NCI-H2196 (cell line): ENCODE measurements at regions not wholly inside any gene's neighbourhood (a gene's known extent, or its start where the extent isn't known, plus 50 kb on each side); places are given as distances from the start of the nearest gene placed in this dataset.

Source experiments
- DNase-seq: peaks from one replicate; lab custom pipeline; 2025; ENCODE audit not compliant: unreplicated experiment; lab: John Stamatoyannopoulos, UW

DNA sequence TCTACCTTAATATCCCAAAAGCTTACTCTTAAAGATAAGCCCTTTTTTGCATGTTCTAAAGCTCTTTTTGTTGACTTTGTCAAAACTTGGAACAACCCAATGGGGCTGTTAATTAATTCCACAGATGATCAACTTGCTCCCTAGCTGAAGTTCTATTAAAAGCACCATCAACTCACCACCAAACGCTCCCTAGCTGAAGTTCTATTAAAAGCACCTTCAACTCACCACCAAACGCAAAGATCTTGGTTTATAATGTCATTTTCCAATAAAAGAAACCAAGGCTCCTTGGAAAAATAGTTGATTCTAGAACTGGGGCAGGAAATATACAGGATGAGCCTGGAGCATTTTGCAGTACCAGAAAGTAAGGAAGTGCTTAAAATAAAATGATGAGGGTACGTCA, 122.3 kb upstream of the STT3B start:
- no peak for DNase-seq

DNA sequence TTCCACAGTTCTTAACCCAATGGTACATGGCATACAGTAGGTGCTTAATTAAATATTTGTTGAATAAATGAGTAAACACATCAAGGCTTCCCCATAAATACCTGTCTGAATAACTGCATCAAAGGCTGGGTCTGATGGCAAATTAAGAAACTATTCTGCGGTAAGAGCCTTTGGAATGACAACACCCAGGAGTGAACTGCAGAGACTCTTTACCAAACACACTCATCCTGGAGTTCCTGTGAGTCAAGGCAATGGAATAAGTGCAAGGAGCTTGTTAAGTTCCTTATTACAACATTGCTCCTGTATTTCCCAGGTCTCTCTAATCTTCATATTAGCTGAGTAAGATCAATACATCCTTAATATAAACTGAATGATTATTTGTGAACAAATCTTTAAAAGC, 119.9 kb upstream of the STT3B start:
- no peak for DNase-seq

DNA sequence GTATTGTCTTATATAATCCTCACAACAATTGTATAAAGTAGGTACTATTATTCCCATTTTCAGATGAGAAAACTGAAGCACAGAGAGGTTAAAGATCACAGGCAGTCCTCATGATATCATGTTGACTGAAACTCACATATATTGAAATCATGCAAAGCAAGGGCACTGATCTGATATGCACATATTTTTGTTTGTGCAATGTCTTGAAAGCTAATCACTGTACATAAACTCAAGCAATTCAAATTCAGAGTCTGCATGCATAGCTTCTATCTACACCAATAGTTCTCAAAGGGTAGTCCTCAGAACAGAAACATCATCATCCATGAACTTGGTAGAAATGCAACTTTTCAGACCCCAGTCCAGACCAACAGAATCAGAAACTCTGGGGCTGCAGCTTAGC, 119.2 kb upstream of the STT3B start:
- no peak for DNase-seq

DNA sequence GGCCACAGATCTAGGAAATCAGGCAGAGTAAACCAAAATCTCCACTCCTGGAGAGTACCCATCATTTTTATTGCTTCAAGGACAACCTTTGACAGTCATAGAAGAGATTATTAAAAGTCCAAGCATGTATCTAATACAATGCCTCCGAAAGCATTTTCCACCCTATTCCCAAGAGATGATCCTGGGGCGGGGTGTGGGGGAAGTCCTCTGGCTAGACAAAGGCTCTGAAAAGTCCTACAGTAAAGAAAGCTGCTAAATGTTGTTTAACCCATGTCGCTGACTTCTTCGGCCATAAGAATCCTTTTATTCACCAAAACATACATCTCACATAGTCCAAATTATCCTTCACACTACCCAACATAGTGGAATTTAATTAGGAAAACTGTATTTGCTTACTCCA, 115.7 kb upstream of the STT3B start:
- no peak for DNase-seq

DNA sequence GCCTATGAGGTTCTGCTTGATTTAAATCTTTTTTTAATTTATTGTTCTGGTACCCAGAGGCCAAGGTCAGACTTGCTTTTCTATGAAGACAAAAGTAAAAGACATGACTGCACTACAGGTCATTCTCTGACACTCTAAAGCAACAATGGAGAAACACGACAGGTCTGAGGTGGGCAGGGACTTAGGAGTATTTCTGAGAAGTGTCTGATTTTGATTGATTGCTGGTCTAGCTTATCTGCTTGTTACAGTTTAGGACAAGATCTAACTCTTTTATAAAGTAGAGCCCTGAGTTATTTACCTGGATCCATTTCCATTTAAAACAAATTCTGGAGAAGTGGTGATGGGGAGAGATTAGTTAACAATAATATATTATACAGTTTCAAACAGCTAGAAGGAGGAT, 115.2 kb upstream of the STT3B start:
- no peak for DNase-seq

DNA sequence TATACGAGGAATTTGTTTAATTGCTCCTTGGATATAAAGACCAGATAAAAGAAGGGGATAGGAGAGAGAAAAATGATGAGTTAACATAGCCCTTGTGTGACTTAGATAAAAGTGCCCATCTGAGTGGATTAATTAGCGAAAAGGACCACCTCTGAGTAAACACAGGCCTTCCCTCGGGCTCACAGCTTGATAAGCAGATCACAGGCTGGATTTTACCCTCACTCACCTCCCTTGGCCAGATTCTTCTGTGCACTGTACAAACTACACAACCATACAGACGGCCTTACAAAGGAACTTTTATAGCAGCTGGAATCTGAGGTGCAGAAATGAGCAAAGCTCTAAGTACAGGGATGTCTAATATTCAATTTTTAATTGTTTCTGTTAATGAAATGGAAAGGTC, 112.4 kb upstream of the STT3B start:
- DNase-seq = no peak

DNA sequence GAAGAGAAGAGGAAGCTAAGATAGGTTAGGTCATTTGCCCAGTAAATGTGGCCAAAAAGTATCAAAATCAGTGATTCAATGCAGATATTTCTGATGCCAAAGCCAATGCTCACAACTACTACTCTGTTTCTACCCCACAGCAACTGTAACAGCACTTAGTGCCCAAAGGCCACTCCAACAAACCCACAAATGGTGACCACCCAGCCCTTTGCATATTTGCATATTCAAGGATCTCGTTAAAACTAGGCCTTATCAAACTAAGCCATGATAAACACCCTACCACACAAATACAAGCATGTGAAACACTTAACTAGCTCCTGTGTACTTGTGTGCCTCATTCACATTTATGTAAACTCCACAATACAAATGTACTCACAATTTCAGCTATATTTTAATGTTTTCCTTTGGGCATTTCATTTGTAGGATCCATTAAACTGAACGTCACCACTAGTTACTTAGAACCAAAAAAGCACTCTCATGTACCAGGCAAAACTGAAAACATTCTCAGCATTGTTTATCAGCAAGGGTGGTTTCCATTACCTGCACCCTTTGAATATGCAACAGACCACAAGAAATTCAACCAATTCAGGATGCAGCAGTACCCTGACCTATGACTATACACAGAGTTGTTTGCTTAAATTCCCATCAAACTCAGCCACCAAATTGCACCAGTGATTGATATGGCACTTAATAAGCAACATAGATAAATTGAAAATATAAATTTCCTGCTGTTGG, 111.2 kb upstream of the STT3B start:
- DNase-seq = no peak

DNA sequence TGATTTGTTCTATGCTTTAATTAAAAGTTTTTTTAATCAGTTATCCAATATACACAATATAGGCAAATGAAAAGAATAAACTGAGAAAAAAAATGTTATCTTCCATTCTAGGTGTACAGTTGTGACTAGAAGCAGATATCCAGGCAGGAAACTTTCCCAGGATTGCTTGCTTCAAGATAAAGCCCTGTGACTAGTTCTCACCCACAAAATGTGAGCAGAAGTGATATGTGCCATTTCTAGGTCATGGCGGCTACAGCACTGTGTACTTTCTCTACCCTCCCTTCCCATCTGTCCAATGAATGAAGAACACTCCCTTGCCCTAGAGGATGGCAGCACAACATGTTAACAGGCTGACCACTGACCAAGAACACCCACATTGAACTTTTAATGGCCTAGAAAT, 110.5 kb upstream of the STT3B start:
- DNase-seq = no peak

DNA sequence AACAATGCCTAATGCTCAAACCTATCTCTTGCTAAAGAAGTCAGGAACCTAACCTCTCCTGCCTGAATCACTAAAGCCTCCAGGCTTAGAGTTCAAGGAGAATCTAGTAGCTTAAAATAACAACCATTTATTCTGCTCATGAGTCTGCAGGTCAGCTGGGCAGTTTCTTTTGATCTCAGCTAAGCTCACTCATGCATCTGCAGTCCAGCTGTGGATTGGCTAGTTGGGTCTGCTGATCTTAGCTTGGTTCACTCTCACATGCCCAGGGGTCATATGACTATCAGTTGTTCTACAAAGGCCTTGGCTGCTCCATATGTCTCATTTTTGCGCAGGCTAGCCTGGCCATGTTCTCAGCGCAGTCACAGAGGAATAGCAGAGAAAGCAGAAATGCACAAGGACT, 109.2 kb upstream of the STT3B start:
- DNase-seq = no peak

DNA sequence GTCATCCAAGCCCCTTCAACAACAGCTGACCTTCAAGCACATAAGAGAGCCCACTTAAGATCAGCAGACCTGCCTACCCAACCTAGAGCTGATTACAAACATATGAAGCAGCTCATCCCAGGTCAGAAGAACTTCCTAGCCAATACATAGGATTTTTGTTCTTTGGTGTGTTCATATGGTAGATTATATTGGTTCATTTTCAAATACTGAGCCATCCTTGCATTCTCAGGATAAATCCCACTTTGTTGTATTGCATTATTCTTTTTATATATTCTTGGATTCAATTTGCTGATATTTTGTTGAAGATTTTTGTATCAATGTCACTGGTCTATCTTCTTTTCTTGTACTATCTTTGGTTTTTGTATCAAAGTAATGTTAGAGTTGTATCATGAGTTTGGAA, 107.3 kb upstream of the STT3B start:
- no peak for DNase-seq

DNA sequence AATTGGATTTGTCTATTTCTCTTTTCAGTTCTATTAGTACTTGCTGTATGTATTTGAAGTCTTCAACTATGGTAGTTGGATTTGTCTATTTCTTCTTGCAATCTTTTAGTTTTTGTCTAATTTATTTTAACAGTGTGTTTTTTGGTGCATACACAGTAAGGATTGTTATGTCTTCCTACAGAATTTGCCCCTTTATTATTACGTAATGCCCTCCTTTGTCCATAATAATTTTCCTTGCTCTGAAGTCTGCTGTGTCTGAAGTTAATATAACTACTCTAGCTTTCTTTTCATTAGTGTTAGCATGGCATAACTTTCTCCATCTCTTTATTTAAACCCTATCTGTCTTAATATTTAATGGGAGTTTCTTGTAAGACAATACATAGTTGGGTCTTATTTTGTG, 105.1 kb upstream of the STT3B start:
- DNase-seq = no peak

DNA sequence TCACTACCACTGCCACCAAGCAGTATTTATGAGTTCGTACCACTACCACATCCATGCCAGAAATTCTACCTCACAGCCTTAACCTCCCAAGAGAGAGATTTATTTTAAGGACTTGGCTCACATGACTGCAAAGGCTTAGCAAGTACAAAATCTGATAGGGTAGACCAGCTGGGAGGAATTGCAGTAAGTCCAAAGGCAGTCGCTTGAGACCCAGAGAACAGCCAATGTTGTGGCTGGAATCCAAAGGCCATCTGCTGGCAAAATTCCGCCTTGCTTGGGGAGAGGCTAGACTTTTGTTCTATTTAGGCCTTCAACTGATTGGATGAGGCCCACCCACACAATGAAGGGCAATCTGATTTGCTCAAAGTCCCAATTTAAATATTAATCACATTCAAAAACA, 101.4 kb upstream of the STT3B start:
- DNase-seq = no peak

DNA sequence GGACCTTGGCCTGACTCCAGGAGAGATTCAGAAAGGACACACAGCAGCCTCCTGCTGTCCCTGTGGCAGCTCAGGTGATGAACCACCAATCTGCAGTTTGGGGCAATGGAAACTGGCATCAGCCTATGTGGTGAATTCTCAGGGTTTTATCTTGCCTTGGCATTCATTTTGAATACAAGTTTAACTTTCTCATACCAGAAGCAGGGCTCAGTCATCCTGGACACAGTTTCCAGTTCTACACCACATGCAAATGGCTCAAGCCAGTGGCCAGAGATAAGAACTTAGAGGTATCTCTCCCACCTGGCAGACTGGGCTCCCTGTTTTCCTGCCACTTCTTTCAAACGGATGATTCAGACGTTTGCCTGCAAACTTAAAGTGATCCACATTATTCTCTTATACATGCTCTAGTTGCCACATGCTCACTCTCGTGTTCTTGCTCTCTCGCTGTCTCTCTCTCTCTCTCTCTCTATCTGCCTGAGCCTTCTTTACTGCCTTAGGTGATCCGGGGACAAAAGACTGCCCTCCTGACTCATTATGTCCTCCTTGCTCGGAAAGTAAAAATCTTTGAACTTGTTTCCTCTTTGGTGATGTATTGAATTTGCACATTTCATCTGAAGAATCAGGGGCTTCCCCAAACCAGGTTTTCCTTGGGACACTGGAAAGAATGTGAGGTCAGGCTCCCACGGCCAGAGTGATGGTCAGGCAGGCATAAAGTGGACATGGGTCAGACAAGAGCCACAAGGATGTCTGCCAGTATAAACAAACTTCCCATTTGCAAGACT, 99.6 kb upstream of the STT3B start:
- no peak for DNase-seq

DNA sequence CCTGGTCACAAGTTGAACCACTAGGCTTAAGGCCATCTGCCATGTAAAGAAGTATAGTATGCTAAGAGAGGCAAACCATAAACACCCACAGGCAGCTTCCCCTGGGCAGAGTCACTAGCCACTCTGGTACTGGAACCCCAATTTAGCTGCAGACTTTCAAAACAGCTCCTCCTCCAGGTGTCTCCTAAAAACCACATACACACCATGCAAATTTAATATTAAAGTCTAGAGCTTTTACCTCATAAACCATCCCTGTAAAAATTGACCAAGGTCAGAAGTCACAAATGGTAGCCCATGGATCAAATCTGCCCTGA, 99.1 kb upstream of the STT3B start:
- no peak for DNase-seq

DNA sequence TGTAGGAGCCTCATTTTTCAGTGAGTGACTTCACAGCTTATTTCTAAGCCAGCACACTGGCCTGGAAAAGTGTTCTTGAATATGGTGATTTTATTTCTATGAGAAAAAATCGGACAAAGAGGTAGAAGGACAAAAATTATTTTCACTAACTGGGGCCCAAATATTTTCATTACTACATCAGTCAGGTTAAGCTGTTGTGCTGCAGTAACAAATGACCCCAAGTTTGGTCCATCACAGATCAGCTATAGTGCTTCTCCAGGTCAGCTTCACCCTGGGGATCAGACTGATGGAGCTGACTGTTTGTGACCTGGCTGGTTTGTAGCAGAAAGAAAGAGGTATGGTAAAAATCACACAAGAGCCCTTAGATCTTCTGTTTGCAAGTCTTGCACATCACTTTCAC, 97.9 kb upstream of the STT3B start:
- no peak for DNase-seq

DNA sequence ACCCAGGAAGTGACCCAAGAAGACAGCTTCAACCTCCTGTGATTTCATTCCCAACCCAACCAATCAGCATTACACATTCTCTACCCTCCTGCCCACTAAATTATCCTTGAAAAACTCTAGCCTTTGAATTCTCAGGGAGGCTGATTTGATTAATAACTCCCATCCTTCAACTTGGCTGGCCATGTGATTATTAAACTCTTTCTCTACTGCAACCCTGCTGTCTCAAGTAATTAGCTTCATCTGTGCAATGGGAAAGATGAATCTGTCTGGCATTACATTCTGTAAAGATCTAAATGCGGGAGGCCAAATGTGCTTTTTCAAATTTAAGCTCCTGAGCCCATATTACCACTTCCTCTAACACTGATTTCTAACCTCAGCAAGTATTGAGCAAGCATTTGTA, 95.9 kb upstream of the STT3B start:
- no peak for DNase-seq

DNA sequence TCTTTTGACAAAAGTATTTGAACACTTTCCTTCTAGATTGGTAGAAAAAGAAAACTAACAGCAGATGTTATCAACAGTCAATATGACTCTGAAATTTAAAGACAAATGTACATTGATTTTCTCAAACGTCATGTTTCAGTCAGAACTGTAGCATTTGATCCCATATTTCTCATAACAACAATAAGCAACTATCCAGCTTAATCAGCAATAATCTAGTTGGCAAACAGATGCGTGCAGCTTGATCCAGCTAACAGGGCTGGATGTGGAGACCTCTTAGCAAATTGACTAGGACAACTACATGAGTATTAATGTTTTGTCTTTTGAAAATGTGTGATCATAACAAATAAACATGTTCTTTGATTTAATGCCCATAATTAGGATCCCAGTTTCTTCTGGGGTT, 94.0 kb upstream of the STT3B start:
- no peak for DNase-seq

DNA sequence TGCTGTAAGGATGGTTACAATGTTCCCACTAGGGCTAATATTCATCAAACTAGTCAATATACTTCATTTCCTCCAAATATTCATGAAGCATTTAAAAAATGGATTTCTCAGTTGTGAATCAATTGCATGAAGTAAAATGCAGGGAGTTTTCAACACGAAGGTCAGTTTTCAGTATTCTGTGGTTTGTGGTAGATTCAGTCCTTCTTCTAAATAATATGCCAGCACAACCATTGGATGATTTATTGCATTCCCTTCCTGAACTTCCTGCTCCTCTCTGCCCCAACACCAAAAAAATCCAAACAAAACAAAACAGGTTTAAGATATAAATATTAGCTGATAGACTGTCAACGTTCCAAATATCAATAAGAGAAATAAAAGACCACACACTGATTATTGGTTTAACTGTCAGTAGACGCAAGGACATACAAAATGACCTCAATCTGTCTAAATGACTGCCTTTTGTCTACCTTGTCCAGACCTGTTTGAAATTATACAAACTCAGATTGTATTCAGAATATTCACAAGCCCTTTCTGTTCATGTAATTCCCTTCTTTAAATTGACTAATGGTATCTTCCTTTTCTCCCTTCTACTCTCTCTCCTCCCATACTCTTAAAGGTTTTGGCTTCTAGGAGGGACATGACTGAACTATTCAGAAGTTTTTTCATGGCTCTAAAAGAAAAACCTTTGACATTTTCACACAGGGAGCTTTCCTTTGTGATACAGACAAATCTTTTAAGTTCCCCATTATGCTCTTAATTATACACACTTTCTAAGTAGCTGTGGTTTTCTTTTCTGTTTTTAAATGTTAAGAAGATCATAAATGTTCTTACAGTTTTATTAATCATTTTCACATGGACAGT, 92.6 kb upstream of the STT3B start:
- no peak for DNase-seq

DNA sequence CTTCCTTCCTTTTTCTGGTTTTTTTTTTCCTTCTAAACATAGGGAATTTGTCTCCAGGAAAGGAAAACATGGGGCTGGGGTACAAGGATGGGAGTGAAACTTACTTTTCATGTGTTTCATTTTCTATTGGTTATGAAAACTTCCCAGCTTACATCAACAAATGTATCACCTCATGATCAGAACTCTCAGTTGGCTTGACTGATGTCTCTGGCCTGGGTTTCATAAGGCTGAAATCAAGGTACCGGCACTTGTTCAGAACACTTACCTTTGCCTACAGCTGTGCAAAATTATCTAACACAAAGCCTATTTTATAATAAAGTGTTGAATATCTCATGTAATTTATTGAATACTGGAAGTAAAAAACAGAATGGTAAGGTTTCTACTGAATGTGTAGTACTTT, 91.8 kb upstream of the STT3B start:
- no peak for DNase-seq

DNA sequence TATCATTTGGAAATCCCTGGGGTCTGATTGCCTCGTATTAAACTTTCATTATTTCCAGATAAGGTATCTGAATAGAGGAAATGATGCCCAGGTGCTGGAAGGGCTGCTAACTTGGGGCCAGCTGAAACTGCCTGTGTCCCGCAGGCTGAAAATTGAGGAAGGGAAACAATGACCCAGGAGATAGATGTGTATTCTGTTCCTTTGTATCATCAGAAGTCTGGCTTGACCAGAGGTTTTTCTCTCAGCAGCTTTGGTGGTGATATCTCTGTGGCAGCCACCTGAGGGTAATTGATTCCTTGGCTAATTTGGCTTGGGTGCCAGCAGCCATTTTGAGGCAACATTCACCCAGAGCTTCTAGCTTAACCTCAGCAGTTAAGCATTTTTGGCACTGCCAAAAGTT, 90.0 kb upstream of the STT3B start:
- no peak for DNase-seq

DNA sequence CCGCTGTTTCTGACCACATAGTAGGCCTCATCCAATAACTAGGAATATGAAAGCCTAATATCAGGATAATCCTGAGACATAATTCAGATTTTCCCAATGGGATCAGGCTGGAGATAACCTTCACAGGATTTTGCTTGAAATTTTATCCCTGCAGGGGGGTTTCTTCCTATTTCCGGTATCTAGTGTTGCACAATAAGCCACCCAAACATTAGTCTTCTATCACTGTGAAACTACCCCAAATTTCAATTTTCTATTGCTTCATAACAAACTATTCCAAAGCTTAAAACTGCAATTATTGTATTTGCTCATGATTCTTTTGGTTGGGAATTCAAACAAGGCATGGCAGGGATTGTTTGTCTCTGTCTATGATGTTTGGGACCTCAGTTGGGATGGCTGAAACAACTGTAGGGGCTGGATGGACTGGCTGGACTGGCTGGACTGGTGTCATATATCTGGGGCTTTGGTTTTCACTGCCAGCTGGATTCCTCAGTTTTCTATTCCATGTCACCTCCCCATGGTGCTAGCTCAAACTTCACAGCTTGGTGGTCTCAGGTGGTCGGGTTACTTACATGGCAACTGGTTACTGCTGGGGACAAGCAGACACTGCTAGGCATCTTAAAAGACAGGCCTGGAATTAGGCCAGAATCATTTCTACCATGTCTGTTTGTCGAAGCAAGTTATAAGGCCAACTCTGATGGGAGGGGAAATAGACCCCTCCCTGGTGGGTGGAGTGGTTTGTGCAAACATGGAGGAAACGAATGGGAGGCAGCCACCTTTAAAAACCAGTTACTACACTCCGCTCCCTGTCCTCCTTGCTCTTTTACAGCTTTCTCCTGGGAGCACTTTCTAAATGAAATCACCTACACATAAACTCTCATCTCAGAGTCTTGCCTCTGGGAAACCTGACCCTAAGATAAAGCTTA, 88.2 kb upstream of the STT3B start:
- no peak for DNase-seq
